ENCODE measurements at regions not wholly inside any gene's neighbourhood (a gene's known extent, or its start where the extent isn't known, plus 50 kb on each side); places are given as distances from the start of the nearest gene placed in this dataset.

DNA sequence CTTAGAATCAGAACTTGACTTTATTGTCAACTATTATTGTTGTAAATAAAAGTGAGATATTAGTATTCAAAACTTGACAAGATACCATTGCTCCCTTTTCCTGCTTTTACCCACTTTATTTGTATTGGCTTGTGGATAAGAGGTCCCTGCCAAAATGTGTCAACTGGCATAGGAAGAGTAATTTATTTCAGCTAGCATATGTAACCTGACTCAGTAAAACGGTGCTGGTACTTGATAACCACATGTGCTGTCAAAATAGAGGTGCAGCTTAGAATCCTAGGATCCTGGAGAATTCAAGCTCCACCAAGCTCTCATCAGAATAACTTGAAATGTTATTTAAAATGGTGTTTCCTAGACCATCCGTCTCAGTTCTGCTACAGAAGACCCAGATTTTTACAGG, 90.2 kb upstream of the TGFBR2 start:
- Histone ChIP-seq H2AFZ (no peak overlapping the region), H3K79me2 (no peaks in the 10 kb centered on the region), H3K27me3 (no peaks in the 10 kb centered on the region), H3K9me2 (replicated peaks; ENCODE audit: insufficient read depth) (no peaks in the 10 kb centered on the region), H3K4me2 (no peak overlapping the region), H3K4me3 (no peak overlapping the region), H3K4me1 (ENCODE audit: insufficient read depth) (no peaks in the 10 kb centered on the region), H4K20me1 (ENCODE audit: insufficient read depth, poor library complexity, severe bottlenecking) (no peaks in the 10 kb centered on the region), H3K27ac (no peak overlapping the region), H3K36me3 (replicated peaks; ENCODE audit: insufficient read depth, low read depth) (no peaks in the 10 kb centered on the region), H3K9me3 (ENCODE audit: low read depth) (no peaks in the 10 kb centered on the region)
- no peak for DNase-seq (ENCODE audit: low spot score)
- WGBS (ENCODE audit: low lambda C conversion rate, missing lambda C conversion rate) = 80% methylated on average over 2 of the region's 2 CpGs
- TF ChIP-seq EZH2 (IDR thresholded peaks at IDR 0.05; ENCODE audit: borderline replicate concordance) (no peak), EZH2phosphoT487 (IDR thresholded peaks at IDR 0.05; ENCODE audit: low read depth, severe bottlenecking, unreplicated experiment) (no peak)
- TF ChIP-seq, protein P1, sequence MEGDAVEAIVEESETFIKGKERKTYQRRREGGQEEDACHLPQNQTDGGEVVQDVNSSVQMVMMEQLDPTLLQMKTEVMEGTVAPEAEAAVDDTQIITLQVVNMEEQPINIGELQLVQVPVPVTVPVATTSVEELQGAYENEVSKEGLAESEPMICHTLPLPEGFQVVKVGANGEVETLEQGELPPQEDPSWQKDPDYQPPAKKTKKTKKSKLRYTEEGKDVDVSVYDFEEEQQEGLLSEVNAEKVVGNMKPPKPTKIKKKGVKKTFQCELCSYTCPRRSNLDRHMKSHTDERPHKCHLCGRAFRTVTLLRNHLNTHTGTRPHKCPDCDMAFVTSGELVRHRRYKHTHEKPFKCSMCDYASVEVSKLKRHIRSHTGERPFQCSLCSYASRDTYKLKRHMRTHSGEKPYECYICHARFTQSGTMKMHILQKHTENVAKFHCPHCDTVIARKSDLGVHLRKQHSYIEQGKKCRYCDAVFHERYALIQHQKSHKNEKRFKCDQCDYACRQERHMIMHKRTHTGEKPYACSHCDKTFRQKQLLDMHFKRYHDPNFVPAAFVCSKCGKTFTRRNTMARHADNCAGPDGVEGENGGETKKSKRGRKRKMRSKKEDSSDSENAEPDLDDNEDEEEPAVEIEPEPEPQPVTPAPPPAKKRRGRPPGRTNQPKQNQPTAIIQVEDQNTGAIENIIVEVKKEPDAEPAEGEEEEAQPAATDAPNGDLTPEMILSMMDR (IDR thresholded peaks at IDR 0.05; ENCODE audit: poor library complexity) = no peak

DNA sequence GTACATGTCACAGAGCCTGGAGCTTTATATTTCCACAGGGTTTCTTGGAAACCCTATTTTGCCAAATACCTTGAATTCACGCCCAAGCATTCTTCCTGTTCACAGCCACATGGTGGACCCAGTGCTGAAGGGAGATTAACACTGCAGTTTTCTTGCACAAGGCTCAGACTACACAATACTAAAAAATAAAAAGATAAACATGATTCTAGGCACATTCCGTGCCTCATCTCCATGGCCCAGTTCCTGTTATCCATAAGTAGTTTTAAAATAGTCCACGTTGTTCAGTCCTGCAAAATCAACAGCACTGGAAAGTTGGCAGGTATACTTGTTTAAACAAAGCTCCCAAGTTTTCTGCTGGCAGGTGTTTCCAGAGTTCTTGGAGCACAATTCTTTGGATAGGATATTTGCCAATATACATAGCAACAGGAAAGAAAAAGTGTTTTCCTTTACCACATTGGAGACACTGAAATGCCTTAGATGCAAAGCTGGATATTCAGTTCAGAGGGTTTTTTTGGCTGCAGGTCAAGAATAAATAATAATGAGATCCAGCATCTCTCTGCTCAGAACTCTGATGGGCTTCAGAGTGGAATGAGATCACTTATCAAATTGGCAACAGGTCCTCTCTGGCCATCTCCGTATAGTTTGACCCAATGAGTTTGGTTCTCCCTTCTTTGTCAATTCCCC, 88.1 kb upstream of the TGFBR2 start:
- Histone ChIP-seq H2AFZ (no peak overlapping the region), H3K27me3 (no peaks in the 10 kb centered on the region), H3K79me2 (no peaks in the 10 kb centered on the region), H3K9me3 (ENCODE audit: low read depth) (no peaks in the 10 kb centered on the region), H3K4me1 (ENCODE audit: insufficient read depth) (no peaks in the 10 kb centered on the region), H3K36me3 (replicated peaks; ENCODE audit: insufficient read depth, low read depth) (no peaks in the 10 kb centered on the region), H3K9me2 (replicated peaks; ENCODE audit: insufficient read depth) (no peaks in the 10 kb centered on the region), H3K4me3 (no peak overlapping the region), H3K4me2 (no peak overlapping the region), H4K20me1 (ENCODE audit: insufficient read depth, poor library complexity, severe bottlenecking) (no peaks in the 10 kb centered on the region), H3K27ac (peak overlapping the region; percentile 10)
- no peak for TF ChIP-seq EZH2 (IDR thresholded peaks at IDR 0.05; ENCODE audit: borderline replicate concordance)
- TF ChIP-seq, protein P1 (IDR thresholded peaks at IDR 0.05; ENCODE audit: poor library complexity) = peak; percentile 15
- 70% methylated on average over 4 of the region's 4 CpGs for WGBS (ENCODE audit: low lambda C conversion rate, missing lambda C conversion rate)
- DNase-seq (ENCODE audit: low spot score) = peak; percentile 20

DNA sequence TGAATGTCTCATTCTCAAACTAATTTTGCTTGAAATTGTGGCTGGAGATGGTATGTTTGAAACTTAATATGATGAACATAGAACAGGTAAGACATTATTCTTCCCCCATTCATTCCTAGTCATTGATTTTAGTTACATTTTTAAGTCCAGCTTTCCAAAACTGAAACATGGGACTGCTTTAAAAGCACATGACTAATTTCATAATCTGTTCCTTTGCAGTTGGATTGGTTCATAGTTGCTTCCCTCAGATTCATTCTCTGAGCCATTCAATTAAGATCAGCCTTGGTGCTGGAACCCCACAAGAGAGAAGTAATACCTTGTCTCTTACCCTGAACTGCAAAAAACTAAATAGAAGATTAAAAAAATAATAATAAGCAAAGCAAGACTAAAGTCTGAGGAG, 87.5 kb upstream of the TGFBR2 start:
- no peak overlapping the region for H3K27ac ChIP-seq
- H3K4me2 ChIP-seq = no peak overlapping the region
- no peaks in the 10 kb centered on the region for H3K9me3 ChIP-seq (ENCODE audit: low read depth)

More for the DNA sequence above, 87.5 kb upstream of the TGFBR2 start:
- Histone ChIP-seq H4K20me1 (ENCODE audit: insufficient read depth, poor library complexity, severe bottlenecking) (no peaks in the 10 kb centered on the region), H3K4me3 (no peak overlapping the region), H3K79me2 (no peaks in the 10 kb centered on the region), H2AFZ (no peak overlapping the region), H3K9me2 (replicated peaks; ENCODE audit: insufficient read depth) (no peaks in the 10 kb centered on the region), H3K27me3 (no peaks in the 10 kb centered on the region), H3K4me1 (ENCODE audit: insufficient read depth) (no peaks in the 10 kb centered on the region), H3K36me3 (replicated peaks; ENCODE audit: insufficient read depth, low read depth) (no peaks in the 10 kb centered on the region)
- DNase-seq (ENCODE audit: low spot score) = no peak
- TF ChIP-seq, protein P1 (IDR thresholded peaks at IDR 0.05; ENCODE audit: poor library complexity) = no peak
- TF ChIP-seq EZH2phosphoT487 (IDR thresholded peaks at IDR 0.05; ENCODE audit: low read depth, severe bottlenecking, unreplicated experiment) (no peak), EZH2 (IDR thresholded peaks at IDR 0.05; ENCODE audit: borderline replicate concordance) (no peak)

All from hepatocyte (in vitro differentiated cells).